Hematopoietic multipotent progenitor cell (in vitro differentiated cells): ENCODE measurements at regions not wholly inside any gene's neighbourhood (a gene's known extent, or its start where the extent isn't known, plus 50 kb on each side); places are given as distances from the start of the nearest gene placed in this dataset.
"Not testable (repeated sequence)": the region's sequence is repeated elsewhere in the genome, so short reads cannot be mapped to it uniquely, and the experiment has no call there.

Experiments
- DNase-seq, 3 donors: peaks; one replicate each; pipeline ENCODE4 v3.0.0-alpha.2; 2011 to 2015; ENCODE audit warnings: low read depth in 2 of 3, low spot score in 2 of 3

- DNase-seq: no peak
Measured at GRCh38 chr2:4898706-4899105, 793.5 kb upstream of the SOX11 start.

DNA sequence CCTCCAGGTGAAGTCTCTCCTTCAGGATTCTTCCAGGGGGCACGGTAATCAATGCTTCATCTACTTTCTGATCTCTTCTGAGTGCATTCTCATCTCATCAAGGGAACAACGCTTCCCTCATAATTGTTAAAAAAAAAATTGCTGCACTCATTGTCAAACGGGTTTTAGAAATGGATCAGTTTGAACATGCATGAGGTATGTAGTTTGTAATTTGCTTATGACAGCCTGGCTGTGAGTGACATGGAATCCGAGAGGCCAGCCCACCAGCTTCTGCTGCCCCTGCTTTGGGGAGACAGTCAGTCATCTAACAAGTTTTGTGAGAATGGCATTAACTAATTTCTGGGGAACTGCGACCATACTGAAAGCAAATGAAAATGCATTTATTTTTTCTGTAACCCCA is 791.9 kb upstream of the SOX11 start:
- DNase-seq: no peak

GRCh38 chr2:4900861-4901770 is 791.1 kb upstream of the SOX11 start:
- no peak for DNase-seq

GRCh38 chr2:4903656-4904348 is 788.4 kb upstream of the SOX11 start:
- no peak for DNase-seq

DNA sequence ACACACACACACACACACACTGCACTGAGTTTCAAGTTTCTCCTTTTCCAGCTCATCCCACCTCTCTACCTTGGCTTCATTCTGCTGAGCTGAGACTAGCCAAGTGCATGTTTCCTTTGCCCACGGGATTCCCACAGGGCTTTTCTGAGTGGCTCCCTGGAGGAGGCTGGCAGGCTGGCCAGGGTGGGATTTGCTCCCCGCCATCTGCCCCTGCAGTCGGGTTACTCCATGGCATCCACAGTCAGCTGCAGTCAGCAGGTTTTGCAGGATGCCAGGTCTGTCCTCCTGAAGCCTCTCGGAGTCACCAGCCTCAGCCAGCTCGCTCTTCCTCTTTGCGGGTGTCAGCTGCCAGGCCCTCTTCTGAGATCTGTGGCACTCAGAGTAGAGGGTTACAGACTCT is 783.7 kb upstream of the SOX11 start:
- DNase-seq: no peak

DNA sequence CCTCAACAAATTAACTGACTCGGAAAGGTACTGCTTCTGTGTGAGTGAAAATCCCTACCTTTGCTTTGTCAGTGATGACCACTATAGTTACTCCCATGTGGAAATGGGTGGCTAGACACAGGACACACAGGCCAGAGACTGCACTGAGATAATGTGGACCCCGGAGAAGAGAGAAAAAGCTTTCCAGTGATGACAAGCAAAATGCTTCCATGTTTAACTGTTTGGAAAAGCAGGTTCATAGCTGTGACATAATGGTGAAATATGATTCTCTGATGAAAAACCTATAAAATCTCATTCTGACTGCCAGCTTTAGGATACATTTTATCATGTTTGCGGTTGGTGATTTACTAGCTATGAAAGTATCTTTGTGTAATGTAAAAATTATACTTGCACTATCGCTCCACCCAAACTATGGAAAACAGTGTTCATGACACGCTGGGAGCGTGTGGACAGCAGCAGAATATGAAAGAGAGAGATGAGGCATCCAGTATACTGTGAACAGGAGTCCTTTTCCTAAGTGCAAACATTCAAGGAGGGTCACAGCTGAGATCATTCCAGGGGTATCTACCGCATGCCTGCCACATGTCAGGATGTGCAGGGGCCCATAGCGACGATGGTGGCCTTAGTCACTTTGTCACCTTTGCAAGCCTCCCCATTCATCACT is 782.7 kb upstream of the SOX11 start:
- no peak for DNase-seq

DNA sequence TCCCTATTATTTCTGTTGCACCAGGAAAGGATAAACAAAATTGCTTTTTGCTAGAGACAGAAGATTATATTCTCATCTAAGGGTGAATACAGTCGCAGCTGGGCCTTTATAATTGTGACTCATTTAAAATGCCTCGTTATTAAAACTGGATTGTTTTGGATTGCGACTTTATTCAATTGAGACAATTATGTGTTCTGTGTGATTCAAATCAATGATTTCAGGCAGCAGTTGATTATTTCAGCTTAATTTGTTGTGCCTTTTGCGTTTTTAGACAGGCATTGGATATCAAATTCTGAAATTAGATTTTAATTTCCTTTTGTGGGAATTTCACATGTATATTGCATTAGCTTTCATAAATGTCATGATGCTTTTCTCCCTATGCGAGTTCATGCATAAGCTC is 778.1 kb upstream of the SOX11 start:
- DNase-seq: no peak

DNA sequence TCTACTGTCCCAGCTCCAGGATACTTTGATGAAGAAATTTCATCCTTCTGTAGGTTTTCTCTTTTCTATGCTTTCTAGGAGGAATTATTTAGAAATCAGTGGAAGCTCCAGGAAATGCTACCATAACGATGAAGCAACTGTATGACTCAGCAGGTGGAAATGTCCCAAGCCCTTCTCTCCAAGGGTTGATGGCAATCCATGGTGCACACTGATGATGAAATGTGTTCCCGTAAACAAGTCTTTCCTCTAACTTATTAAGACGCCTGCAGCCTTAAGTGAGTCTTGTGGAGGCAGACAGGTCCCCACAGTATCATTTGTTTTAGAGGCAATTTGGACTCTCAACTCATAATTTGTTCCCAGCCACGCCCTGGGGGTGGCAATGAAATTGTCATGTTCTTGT is 777.6 kb upstream of the SOX11 start:
- DNase-seq: no peak

- no peak for DNase-seq
Measured at GRCh38 chr2:4915357-4915756, 776.8 kb upstream of the SOX11 start.

DNA sequence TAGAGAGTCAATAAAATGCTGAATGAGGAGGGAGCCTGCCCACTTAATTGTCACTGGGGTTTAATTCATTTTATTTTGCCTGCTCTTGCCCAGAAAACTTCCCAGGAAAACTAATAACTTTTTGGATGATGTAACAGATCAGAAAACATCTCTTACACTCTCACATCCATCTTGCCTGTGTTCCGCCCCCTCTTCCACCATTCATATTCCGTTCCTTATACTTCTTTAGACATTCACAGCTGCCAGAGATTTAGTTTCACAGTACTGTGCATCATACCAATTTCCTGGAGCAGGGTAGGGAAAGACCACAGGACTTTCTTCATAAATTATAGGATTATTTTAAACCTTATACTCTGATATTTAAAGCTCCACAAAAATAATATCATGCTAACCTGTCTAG is 776.1 kb upstream of the SOX11 start:
- no peak for DNase-seq

DNA sequence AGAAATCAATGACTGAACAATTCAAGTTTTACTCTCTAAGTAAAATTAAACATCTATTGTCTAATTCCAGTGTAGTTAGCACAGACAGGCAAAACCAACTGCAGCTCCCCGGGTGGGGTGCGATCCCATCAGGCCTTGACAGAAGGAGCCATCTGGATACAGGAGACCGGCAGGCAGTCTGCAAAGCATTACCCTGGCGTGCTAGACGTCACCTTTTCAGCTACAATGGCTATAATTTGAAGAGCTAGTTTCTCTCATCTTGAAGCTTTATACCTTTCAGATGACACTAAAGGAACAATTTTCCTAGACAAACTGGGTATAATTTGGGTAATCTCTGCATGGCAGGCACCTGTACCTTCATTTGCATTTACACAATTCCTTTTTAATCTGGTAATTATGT is 761.5 kb upstream of the SOX11 start:
- DNase-seq: no peak

DNA sequence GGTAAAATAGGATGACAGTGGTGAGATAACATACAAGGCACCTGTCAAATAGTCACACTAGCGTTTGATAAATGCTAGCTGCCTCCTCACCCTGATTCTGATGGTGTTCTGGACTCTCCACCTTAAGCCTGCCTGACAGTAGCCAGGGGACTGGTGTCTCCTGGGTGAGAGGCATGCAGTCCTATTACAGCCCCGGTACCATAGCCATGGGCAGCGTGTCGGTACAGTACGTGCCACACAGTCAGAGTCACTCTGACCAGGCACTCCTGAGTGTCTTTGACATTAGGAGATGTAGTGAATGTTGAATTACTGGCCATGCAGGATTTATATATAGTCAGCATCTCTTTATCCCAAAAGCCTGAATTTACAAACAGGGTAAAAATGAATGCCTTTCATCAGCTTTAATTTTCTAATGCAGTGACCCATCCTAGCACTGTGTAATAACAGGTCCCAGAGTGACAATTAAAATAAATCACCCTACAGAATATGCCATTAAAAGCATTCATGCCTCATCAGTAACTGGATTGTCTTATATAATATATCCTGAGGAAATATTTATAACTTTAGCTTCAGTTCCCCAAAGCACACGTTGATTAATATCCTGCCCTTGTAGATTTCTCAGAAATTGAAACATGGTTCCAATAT is 760.3 kb upstream of the SOX11 start:
- DNase-seq: no peak

GRCh38 chr2:4935291-4935690 is 756.9 kb upstream of the SOX11 start:
- not testable (repeated sequence) for DNase-seq

DNA sequence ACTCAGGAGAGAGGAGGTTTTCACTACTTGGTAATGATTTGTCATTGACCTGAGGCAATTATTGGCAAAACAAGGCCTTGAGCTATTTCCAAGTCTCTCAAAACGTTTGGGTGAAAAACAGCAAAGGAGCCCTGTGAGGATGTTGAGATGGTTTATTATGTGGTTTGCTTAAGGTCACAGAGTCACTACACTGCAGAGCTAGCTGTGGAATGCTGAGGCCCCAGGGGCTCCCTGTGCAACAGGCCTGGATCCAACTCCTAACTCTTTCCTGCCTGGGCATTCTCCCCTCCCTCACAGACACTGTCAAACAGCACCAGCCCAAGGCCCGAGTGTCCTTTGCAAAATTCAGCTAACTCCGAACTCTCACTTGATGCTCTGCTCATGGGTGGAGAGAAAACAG is 754.6 kb upstream of the SOX11 start:
- no peak for DNase-seq

DNA sequence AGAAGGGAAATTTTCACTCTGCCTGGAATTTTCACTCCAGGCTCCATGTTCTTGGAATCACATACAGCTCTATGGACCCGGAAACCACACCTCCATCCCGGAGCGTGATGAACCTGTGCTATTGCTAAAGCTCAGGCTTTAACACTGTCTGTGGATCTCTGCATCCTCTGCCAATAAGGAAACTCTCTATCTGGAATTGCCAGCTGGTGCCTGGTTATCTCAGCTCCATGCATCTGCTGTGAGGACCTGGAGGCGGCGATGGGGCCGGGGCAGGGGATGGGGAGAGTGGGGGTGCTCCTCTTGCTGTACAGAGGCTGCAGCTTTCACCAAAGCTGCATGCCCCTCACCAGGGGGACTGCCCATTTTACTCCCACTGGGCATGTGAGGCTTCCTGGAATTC is 754.0 kb upstream of the SOX11 start:
- no peak for DNase-seq

GRCh38 chr2:4942441-4942840 is 749.7 kb upstream of the SOX11 start:
- no peak for DNase-seq

GRCh38 chr2:4947911-4948310 is 744.3 kb upstream of the SOX11 start:
- no peak for DNase-seq

DNA sequence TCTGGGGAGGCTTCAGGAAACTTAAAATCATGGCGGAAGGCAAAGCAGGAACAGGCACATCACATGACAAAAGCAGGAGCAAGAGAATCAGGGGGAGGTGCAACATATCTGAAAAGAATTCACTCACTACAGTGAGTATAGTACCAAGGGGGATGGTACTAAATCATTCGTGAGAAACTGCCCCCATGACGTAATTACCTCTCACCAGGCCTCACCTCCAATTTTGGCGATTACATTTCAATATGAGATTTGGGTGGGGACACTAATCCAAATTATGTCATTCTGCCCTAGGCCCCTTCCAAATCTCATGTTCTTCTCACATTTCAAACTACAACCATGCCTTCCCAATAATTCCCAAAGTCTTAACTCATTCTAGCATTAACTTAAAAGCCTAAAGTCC is 740.8 kb upstream of the SOX11 start:
- no peak for DNase-seq

- DNase-seq: no peak
Measured at GRCh38 chr2:4959219-4959618, 733.0 kb upstream of the SOX11 start.

DNA sequence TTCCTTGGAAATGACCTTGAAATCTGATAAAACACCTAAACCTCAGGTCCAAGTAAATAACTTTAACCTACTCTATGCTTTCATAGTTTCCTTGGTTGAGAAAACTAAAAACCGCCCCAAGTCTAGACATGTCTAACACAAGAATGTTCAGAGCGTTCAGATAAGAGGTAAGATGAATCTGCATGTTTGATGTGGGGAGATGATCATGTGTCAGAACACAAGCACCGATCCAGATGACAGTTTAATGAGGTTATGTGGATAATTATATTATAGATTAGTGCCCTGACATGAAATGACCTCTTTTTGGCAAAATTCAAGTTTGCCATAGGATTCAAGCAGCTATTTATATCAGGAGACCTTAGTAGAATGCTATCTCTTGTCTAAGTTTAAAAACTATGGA is 729.8 kb upstream of the SOX11 start:
- no peak for DNase-seq

DNA sequence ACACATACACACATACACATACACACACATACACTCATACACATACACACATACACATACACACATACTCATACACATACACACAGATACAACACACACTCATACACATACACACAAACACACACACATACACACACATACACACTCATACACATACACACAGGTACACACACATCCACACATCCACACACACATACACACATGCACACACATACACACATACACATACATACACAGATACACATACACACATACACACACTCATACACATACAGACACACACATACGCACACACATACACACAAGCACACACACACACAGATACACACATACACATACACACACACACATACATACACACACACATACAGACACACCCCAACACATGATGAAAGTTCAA is 729.1 kb upstream of the SOX11 start:
- no peak for DNase-seq
